ENCODE measurements at regions not wholly inside any gene's neighbourhood (a gene's known extent, or its start where the extent isn't known, plus 50 kb on each side); places are given as distances from the start of the nearest gene placed in this dataset.

DNA sequence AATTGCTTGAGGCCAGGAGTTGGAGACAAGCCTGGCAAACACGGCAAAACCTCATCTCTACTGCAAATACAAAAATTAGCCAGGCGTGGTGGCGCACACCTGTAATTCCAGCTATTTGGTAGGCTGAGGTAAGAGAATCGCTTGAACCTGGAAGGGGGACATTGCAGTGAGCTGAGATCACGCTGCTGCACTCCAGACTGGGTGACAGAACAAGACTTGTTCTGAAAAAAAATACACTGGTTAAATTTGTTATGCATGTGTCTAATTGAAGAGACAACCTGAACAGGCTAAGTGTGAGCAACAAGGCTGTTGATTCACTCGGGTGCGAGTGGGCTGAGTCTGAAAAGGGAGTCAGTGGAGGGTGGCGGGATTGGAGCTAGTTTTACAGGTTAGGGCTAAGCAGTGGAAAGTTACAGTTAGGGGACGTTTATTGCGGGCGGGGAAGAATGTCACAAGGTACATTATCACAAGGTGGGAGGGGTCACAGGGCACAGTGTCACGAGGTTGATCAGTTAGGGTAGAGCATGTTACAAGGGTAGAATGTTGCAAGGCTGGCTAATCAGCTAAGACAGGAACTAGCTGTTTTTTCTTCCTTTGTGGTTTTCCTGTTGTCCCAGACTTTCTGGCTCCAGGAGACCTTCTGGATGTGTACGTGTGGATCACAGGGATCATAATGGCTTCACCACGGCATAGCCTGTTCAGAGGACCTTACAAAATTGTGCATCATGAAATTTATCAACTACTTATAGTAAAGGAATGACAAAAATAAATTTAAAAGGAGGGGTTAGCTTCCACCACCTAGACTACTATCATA lies 115.8 kb downstream of the NAA11 start (continued):
- TF ChIP-seq, protein P1, sequence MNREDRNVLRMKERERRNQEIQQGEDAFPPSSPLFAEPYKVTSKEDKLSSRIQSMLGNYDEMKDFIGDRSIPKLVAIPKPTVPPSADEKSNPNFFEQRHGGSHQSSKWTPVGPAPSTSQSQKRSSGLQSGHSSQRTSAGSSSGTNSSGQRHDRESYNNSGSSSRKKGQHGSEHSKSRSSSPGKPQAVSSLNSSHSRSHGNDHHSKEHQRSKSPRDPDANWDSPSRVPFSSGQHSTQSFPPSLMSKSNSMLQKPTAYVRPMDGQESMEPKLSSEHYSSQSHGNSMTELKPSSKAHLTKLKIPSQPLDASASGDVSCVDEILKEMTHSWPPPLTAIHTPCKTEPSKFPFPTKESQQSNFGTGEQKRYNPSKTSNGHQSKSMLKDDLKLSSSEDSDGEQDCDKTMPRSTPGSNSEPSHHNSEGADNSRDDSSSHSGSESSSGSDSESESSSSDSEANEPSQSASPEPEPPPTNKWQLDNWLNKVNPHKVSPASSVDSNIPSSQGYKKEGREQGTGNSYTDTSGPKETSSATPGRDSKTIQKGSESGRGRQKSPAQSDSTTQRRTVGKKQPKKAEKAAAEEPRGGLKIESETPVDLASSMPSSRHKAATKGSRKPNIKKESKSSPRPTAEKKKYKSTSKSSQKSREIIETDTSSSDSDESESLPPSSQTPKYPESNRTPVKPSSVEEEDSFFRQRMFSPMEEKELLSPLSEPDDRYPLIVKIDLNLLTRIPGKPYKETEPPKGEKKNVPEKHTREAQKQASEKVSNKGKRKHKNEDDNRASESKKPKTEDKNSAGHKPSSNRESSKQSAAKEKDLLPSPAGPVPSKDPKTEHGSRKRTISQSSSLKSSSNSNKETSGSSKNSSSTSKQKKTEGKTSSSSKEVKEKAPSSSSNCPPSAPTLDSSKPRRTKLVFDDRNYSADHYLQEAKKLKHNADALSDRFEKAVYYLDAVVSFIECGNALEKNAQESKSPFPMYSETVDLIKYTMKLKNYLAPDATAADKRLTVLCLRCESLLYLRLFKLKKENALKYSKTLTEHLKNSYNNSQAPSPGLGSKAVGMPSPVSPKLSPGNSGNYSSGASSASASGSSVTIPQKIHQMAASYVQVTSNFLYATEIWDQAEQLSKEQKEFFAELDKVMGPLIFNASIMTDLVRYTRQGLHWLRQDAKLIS (CRISPR knock-in tag; IDR thresholded peaks at IDR 0.05): no peak
- peak; percentile 60; the same call in 1 of the 2 replicates for TF ChIP-seq ZBTB2 (IDR thresholded peaks at IDR 0.05)
- TF ChIP-seq, protein P2, sequence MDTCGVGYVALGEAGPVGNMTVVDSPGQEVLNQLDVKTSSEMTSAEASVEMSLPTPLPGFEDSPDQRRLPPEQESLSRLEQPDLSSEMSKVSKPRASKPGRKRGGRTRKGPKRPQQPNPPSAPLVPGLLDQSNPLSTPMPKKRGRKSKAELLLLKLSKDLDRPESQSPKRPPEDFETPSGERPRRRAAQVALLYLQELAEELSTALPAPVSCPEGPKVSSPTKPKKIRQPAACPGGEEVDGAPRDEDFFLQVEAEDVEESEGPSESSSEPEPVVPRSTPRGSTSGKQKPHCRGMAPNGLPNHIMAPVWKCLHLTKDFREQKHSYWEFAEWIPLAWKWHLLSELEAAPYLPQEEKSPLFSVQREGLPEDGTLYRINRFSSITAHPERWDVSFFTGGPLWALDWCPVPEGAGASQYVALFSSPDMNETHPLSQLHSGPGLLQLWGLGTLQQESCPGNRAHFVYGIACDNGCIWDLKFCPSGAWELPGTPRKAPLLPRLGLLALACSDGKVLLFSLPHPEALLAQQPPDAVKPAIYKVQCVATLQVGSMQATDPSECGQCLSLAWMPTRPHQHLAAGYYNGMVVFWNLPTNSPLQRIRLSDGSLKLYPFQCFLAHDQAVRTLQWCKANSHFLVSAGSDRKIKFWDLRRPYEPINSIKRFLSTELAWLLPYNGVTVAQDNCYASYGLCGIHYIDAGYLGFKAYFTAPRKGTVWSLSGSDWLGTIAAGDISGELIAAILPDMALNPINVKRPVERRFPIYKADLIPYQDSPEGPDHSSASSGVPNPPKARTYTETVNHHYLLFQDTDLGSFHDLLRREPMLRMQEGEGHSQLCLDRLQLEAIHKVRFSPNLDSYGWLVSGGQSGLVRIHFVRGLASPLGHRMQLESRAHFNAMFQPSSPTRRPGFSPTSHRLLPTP (IDR thresholded peaks at IDR 0.05; ENCODE audit: borderline replicate concordance, extremely low read depth, insufficient read length): no peak
- peak; percentile 62 to 69; a peak in 3 of 4 replicates for TF ChIP-seq FOXA3 (CRISPR knock-in tag; conservative IDR thresholded peaks at IDR 0.05 in 1 of 2, IDR thresholded peaks at IDR 0.05 in 1 of 2)
- TF ChIP-seq ZNF507 (tag; conservative IDR thresholded peaks at IDR 0.05): no peak
- peak; percentile 62; the same call in 1 of the 2 replicates for TF ChIP-seq MBD2 (IDR thresholded peaks at IDR 0.05; ENCODE audit: borderline replicate concordance, low read depth)
- TF ChIP-seq, protein P3, sequence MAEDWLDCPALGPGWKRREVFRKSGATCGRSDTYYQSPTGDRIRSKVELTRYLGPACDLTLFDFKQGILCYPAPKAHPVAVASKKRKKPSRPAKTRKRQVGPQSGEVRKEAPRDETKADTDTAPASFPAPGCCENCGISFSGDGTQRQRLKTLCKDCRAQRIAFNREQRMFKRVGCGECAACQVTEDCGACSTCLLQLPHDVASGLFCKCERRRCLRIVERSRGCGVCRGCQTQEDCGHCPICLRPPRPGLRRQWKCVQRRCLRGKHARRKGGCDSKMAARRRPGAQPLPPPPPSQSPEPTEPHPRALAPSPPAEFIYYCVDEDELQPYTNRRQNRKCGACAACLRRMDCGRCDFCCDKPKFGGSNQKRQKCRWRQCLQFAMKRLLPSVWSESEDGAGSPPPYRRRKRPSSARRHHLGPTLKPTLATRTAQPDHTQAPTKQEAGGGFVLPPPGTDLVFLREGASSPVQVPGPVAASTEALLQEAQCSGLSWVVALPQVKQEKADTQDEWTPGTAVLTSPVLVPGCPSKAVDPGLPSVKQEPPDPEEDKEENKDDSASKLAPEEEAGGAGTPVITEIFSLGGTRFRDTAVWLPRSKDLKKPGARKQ (CRISPR knock-in tag; IDR thresholded peaks at IDR 0.05): peak; percentile 90; the same call in 1 of the 2 replicates
- TF ChIP-seq BRD9 (IDR thresholded peaks at IDR 0.05; ENCODE audit: low read depth, partially characterized antibody): peak; percentile 87
- peak; percentile 38; the same call in 1 of the 2 replicates for TF ChIP-seq PTRF (tag; IDR thresholded peaks at IDR 0.05)
- TF ChIP-seq, protein P4, sequence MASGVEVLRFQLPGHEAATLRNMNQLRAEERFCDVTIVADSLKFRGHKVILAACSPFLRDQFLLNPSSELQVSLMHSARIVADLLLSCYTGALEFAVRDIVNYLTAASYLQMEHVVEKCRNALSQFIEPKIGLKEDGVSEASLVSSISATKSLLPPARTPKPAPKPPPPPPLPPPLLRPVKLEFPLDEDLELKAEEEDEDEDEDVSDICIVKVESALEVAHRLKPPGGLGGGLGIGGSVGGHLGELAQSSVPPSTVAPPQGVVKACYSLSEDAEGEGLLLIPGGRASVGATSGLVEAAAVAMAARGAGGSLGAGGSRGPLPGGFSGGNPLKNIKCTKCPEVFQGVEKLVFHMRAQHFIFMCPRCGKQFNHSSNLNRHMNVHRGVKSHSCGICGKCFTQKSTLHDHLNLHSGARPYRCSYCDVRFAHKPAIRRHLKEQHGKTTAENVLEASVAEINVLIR (CRISPR knock-in tag; IDR thresholded peaks at IDR 0.05): no peak
- 0 out of 2 replicates have a peak, but pooled peaks have one; percentile 7 for TF ChIP-seq GTF2E2 (tag; IDR thresholded peaks at IDR 0.05)
- no peak for TF ChIP-seq MTF1 (CRISPR knock-in tag; IDR thresholded peaks at IDR 0.05; ENCODE audit: borderline replicate concordance)

Data from K562 (cell line).